AG04450 (cell line): ENCODE measurements at regions not wholly inside any gene's neighbourhood (a gene's known extent, or its start where the extent isn't known, plus 50 kb on each side); places are given as distances from the start of the nearest gene placed in this dataset.

Experiments
- CTCF ChIA-PET: fragments of 300-600, 350-600 bp; formaldehyde crosslinking; extraction: SDS; loops from one replicate; lab custom pipeline; 2022; ENCODE audit warnings: antibody characterized with exemption, inconsistent platforms; lab: Charles Lee
- POLR2A ChIA-PET: fragments of 350-600 bp; formaldehyde crosslinking; extraction: SDS; loops from one replicate; lab custom pipeline; 2021; ENCODE audit warnings: antibody characterized with exemption, inconsistent platforms; lab: Yijun Ruan, JAX
- DNase-seq: peaks from one replicate; pipeline ENCODE4 v3.0.0-alpha.2; 2011; ENCODE audit warnings: low read depth, low spot score
- H3K27ac ChIP-seq: one replicate; pipeline ENCODE4 v1.5.1; 2012; ENCODE audit warnings: low read depth, low read length, control low read depth
- H3K27me3 ChIP-seq: one replicate; pipeline ENCODE4 v1.6.0; 2012; ENCODE audit warnings: low read length; ENCODE audit not compliant: control insufficient read depth, insufficient read depth
- H3K4me3 ChIP-seq: 2 replicates; pipeline ENCODE4 v1.5.1; 2011; ENCODE audit warnings: mild to moderate bottlenecking, low read depth, low read length, control low read depth
- H3K9me3 ChIP-seq: 2 replicates; pipeline ENCODE4 v1.5.1; 2012; ENCODE audit warnings: low read length; ENCODE audit not compliant: control insufficient read depth, insufficient read depth
- CTCF ChIP-seq: IDR thresholded peaks from 2 replicates; pipeline ENCODE4 v1.5.1; 2011; ENCODE audit warnings: low read depth, low read length, control low read depth, inconsistent platforms

GRCh38 chr3:95514260-95514659, 1300.1 kb upstream of the EPHA6 start:
- ChIA-PET CTCF (no interaction called here), POLR2A (no interaction called here)
- Histone ChIP-seq H3K27me3 (no peaks in the 10 kb centered on the region), H3K27ac (no peak overlapping the region), H3K4me3 (no peak overlapping the region), H3K9me3 (peaks cover 7% of the 10 kb centered on the region)
- DNase-seq: no peak
- no peak for TF ChIP-seq CTCF

GRCh38 chr3:95521396-95521795, 1293.0 kb upstream of the EPHA6 start:
- no peak overlapping the region for H3K27ac ChIP-seq
- DNase-seq: no peak
- ChIA-PET CTCF (no interaction called here), POLR2A (no interaction called here)
- no peak overlapping the region for H3K4me3 ChIP-seq
- H3K9me3 ChIP-seq: no peaks in the 10 kb centered on the region
- H3K27me3 ChIP-seq: no peaks in the 10 kb centered on the region
- no peak for TF ChIP-seq CTCF

GRCh38 chr3:95522449-95522848, 1291.9 kb upstream of the EPHA6 start:
- H3K9me3 ChIP-seq: no peaks in the 10 kb centered on the region
- H3K4me3 ChIP-seq: no peak overlapping the region
- H3K27me3 ChIP-seq: no peaks in the 10 kb centered on the region
- no peak for TF ChIP-seq CTCF
- ChIA-PET POLR2A (no interaction called here), CTCF (no interaction called here)
- H3K27ac ChIP-seq: no peak overlapping the region
- DNase-seq: no peak

GRCh38 chr3:95539950-95540483, 1274.4 kb upstream of the EPHA6 start:
- H3K27ac ChIP-seq: no peak overlapping the region
- no peaks in the 10 kb centered on the region for H3K27me3 ChIP-seq
- H3K4me3 ChIP-seq: no peak overlapping the region
- POLR2A ChIA-PET: no interaction called here
- H3K9me3 ChIP-seq: peaks cover 4% of the 10 kb centered on the region; the same call in 1 of the 2 replicates
- TF ChIP-seq CTCF: no peak
- CTCF ChIA-PET: interaction anchor here (0.6 kb wide), 1 partner anchor 1287 kb away, joined by 4 read pairs; no protein-coding TSS in a partner anchor
- DNase-seq: no peak

- Histone ChIP-seq H3K27me3 (no peaks in the 10 kb centered on the region), H3K27ac (no peak overlapping the region), H3K4me3 (no peak overlapping the region), H3K9me3 (peaks cover 12% of the 10 kb centered on the region)
- no peak for TF ChIP-seq CTCF
- CTCF ChIA-PET: no interaction called here
- POLR2A ChIA-PET: no interaction called here
- no peak for DNase-seq
These were observed 1248.9 kb upstream of the EPHA6 start for GRCh38 chr3:95565502-95565901.
